Endothelial cell of umbilical vein (primary cell): ENCODE measurements at regions not wholly inside any gene's neighbourhood (a gene's known extent, or its start where the extent isn't known, plus 50 kb on each side); places are given as distances from the start of the nearest gene placed in this dataset.

ENCODE experiments used
- BruUV-seq: library from RNA; stranded (reverse); fragments of 400-500 nt; replicated peaks from 2 replicates; lab custom pipeline; 2021; lab: Mats Ljungman, UMichigan
- CTCF ChIA-PET: fragments of 300-600, 350-600 bp; sonication (Branson Sonifier 250); formaldehyde crosslinking; loops from one replicate; lab custom pipeline; 2021; ENCODE audit warnings: antibody characterized with exemption, inconsistent platforms; lab: Charles Lee
- POLR2A ChIA-PET: fragments of 300-600, 350-600 bp; sonication (Branson Sonifier 250); formaldehyde crosslinking; loops from one replicate; lab custom pipeline; 2021; ENCODE audit warnings: antibody characterized with exemption, inconsistent platforms; lab: Charles Lee
- DNase-seq: peaks from one replicate; pipeline ENCODE4 v3.0.0-alpha.2; 2011; ENCODE audit warnings: low read depth, low spot score
- FAIRE-seq: peaks from 2 replicates; lab custom pipeline; 2011; peaks lifted over from hg19 to GRCh38; lab: Jason Lieb, UNC
- H2AFZ ChIP-seq: 2 replicates; pipeline ENCODE4 v1.6.0; 2012; ENCODE audit warnings: low read depth, low read length, control low read depth, inconsistent platforms
- H3K27ac ChIP-seq: 2 replicates; pipeline ENCODE4 v1.5.1; 2011; ENCODE audit warnings: low read depth, mild to moderate bottlenecking, control low read depth, low read length, moderate library complexity; ENCODE audit not compliant: insufficient read depth
- H3K27me3 ChIP-seq, 2 experiments: 2 replicates each; pipeline versions ENCODE4 v1.6.0 to v1.6.1; 2011; ENCODE audit warnings: low read length in 2 of 2, mixed read lengths in 1 of 2; ENCODE audit not compliant: control insufficient read depth in 2 of 2, insufficient read depth in 2 of 2
- H3K36me3 ChIP-seq, 2 experiments: 2 replicates in 1 of 2; 3 replicates in 1 of 2; pipeline ENCODE4 v1.5.1; 2011; ENCODE audit warnings: low read length in 2 of 2, mild to moderate bottlenecking in 1 of 2, moderate library complexity in 1 of 2; ENCODE audit not compliant: control insufficient read depth in 2 of 2, insufficient read depth in 2 of 2; ENCODE audit errors: extremely low read depth in 1 of 2
- H3K4me1 ChIP-seq: 3 replicates; pipeline ENCODE4 v1.5.1; 2011; ENCODE audit warnings: mild to moderate bottlenecking, low read length; ENCODE audit not compliant: control insufficient read depth, insufficient read depth; ENCODE audit errors: extremely low read depth
- H3K4me2 ChIP-seq: 2 replicates; pipeline ENCODE4 v1.6.1; 2011; ENCODE audit warnings: low read length, control low read depth, mixed read lengths; ENCODE audit not compliant: insufficient read depth
- H3K4me3 ChIP-seq, 3 experiments: fragments of 200-600 bp in 1 of 3; sonication (generic), shearing (Covaris generic) in 1 of 3; replicated peaks in 1 of 3; 2 replicates each; pipeline ENCODE4 v1.5.1; 2011 to 2016; ENCODE audit warnings: control low read depth in 3 of 3, low read length in 3 of 3, mild to moderate bottlenecking in 2 of 3, inconsistent platforms in 1 of 3, low read depth in 1 of 3, moderate library complexity in 1 of 3; ENCODE audit not compliant: insufficient read depth in 1 of 3
- H3K79me2 ChIP-seq: 2 replicates; pipeline ENCODE4 v1.6.0; 2012; ENCODE audit warnings: low read length, inconsistent platforms; ENCODE audit not compliant: control insufficient read depth, insufficient read depth
- H3K9ac ChIP-seq: replicated peaks from 2 replicates; pipeline ENCODE3; 2011; ENCODE audit warnings: low read length, control low read depth; ENCODE audit not compliant: insufficient read depth; ENCODE audit errors: extremely low read depth
- H3K9me1 ChIP-seq: replicated peaks from 3 replicates; pipeline ENCODE4 v1.6.0; 2011; ENCODE audit warnings: mild to moderate bottlenecking, low read length; ENCODE audit not compliant: control insufficient read depth, insufficient read depth; ENCODE audit errors: extremely low read depth
- H3K9me3 ChIP-seq: replicated peaks from 2 replicates; pipeline ENCODE4 v1.5.1; 2012; ENCODE audit warnings: low read length, inconsistent platforms; ENCODE audit not compliant: control insufficient read depth, insufficient read depth
- H4K20me1 ChIP-seq: replicated peaks from 2 replicates; pipeline ENCODE3; 2011; ENCODE audit warnings: mild to moderate bottlenecking, low read length; ENCODE audit not compliant: control insufficient read depth, insufficient read depth; ENCODE audit errors: extremely low read depth
- EZH2 ChIP-seq: IDR thresholded peaks from 2 replicates; pipeline ENCODE4 v1.6.1; 2012; ENCODE audit warnings: borderline replicate concordance, low read depth, mild to moderate bottlenecking, moderate library complexity, low read length, inconsistent platforms; ENCODE audit not compliant: severe bottlenecking
- FOS ChIP-seq: IDR thresholded peaks from 2 replicates; pipeline ENCODE4 v1.6.1; 2011; ENCODE audit warnings: mild to moderate bottlenecking, low read length, moderate library complexity, borderline replicate concordance; ENCODE audit not compliant: insufficient read depth
- GATA2 ChIP-seq: IDR thresholded peaks from 2 replicates; pipeline ENCODE4 v1.7.0; 2011; ENCODE audit warnings: low read depth, mild to moderate bottlenecking, moderate library complexity, mixed read lengths, low read length; ENCODE audit not compliant: insufficient read length, insufficient read depth
- JUN ChIP-seq: IDR thresholded peaks from 2 replicates; pipeline ENCODE4 v1.6.1; 2011; ENCODE audit warnings: borderline replicate concordance, low read depth; ENCODE audit not compliant: insufficient read length, insufficient read depth
- MYC ChIP-seq: IDR thresholded peaks from one replicate; pipeline ENCODE4 v1.6.1; 2011; ENCODE audit warnings: mild to moderate bottlenecking, low read depth, low read length
- POLR2A ChIP-seq: IDR thresholded peaks from 2 replicates; pipeline ENCODE4 v1.6.1; 2012; ENCODE audit warnings: low read depth, mild to moderate bottlenecking, control low read depth, low read length
- POLR2AphosphoS5 ChIP-seq: IDR thresholded peaks from 2 replicates; pipeline ENCODE4 v1.6.1; 2012; ENCODE audit warnings: low read depth, mild to moderate bottlenecking, control low read depth, low read length, moderate library complexity; ENCODE audit not compliant: insufficient read depth
- dilution Hi-C: fragments of 300-500 bp; cut with MboI; formaldehyde crosslinking; loops from one replicate; pipeline ENCODE4 v1.15.0; 2019; ENCODE audit warnings: low sequenced_read_pairs; ENCODE audit not compliant: extremely low pct_ligation_motif_present
- intact Hi-C: fragments of 100-400 bp; cut with micrococcal nuclease; formaldehyde crosslinking; loops from one replicate; pipeline ENCODE4 v1.10.0; 2022
- TF ChIP-seq, protein P1 (sequence below), 2 donors: IDR thresholded peaks; 1 replicate in 1 of 2; 2 replicates in 1 of 2; pipeline ENCODE4 v1.5.1; 2011; ENCODE audit warnings: low read length in 2 of 2, mild to moderate bottlenecking in 2 of 2, moderate library complexity in 2 of 2, control low read depth in 1 of 2, inconsistent platforms in 1 of 2, low read depth in 1 of 2; ENCODE audit not compliant: insufficient read depth in 1 of 2; ENCODE audit errors: extremely low read depth in 1 of 2
- TF ChIP-seq, protein P2 (sequence below): IDR thresholded peaks from 2 replicates; pipeline ENCODE4 v1.6.1; 2011; ENCODE audit not compliant: insufficient read depth, insufficient read length

DNA sequence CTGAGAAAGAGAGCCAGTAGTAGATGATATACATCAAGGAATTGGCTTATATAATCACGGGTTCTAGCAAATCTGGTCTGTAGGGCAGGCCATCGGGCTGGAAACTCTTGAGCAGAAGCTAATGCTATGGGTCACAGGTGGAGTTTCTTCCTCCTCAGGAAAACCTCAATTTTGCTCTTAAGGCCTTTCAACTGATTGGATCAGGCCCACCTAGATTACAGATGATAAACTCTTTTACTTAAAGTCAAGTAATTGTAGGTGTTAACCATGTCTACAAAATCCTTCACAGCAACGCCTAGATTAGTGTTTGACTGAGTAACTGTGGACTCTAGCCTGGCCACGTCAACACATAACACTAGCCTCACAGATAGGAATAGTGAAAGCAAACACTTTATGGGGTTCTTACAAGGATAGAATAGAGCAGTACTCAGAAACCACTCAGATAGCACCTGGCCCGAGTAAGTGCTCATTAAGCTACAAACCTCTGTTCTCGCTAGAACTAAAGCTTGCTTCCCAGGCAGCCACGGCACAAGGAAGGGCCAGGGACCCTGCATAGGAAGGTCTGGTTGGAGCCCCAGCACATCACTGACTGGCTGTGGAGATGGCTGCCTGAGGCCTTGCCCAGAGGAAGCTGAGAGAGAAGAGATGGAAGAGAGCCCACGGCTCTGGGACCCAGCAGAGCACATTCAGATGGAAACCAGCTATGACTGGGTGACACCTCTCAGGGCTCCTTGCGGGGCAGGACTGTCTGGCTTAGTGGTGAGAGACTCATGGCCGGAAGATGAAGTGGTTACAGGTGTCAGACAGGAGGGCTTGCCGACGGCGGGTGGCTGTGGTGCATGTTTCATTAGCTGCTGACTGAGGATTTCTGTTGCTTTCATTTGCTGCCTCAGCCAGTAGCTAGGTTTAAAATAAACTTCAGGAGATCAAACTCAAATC is 202.5 kb upstream of the TLE3 start:
- Histone ChIP-seq H2AFZ (no peak overlapping the region), H3K4me3 (no peak overlapping the region), H3K4me1 (no peaks in the 10 kb centered on the region), H4K20me1 (no peaks in the 10 kb centered on the region), H3K27me3 (no peaks in the 10 kb centered on the region), H3K79me2 (no peaks in the 10 kb centered on the region), H3K9me1 (no peaks in the 10 kb centered on the region), H3K4me2 (no peak overlapping the region), H3K9ac (no peak overlapping the region), H3K36me3 (no peaks in the 10 kb centered on the region), H3K27ac (no peak overlapping the region), H3K9me3 (no peaks in the 10 kb centered on the region)
- ChIA-PET POLR2A (no interaction called here), CTCF (interaction anchor here (1.0 to 1.1 kb wide), 2 partner anchors 27 to 41 kb away, joined by 3 to 6 read pairs; no protein-coding TSS in a partner anchor)
- FAIRE-seq (no peak), DNase-seq (no peak)
- dilution Hi-C loops (no loop called here), intact Hi-C loops (no loop called here)
- no TSS peak for BruUV-seq
- TF ChIP-seq FOS (no peak), MYC (no peak), POLR2AphosphoS5 (no peak), JUN (no peak), POLR2A (no peak), EZH2 (no peak), GATA2 (no peak)
- TF ChIP-seq, protein P1, sequence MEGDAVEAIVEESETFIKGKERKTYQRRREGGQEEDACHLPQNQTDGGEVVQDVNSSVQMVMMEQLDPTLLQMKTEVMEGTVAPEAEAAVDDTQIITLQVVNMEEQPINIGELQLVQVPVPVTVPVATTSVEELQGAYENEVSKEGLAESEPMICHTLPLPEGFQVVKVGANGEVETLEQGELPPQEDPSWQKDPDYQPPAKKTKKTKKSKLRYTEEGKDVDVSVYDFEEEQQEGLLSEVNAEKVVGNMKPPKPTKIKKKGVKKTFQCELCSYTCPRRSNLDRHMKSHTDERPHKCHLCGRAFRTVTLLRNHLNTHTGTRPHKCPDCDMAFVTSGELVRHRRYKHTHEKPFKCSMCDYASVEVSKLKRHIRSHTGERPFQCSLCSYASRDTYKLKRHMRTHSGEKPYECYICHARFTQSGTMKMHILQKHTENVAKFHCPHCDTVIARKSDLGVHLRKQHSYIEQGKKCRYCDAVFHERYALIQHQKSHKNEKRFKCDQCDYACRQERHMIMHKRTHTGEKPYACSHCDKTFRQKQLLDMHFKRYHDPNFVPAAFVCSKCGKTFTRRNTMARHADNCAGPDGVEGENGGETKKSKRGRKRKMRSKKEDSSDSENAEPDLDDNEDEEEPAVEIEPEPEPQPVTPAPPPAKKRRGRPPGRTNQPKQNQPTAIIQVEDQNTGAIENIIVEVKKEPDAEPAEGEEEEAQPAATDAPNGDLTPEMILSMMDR (IDR thresholded peaks at IDR 0.05; ENCODE audit: extremely low read depth in 1 of 2, insufficient read depth in 1 of 2, low read depth in 1 of 2, low read length in 2 of 2) = no peak
- TF ChIP-seq, protein P2, sequence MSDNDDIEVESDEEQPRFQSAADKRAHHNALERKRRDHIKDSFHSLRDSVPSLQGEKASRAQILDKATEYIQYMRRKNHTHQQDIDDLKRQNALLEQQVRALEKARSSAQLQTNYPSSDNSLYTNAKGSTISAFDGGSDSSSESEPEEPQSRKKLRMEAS = no peak
